Thyroid gland (tissue), 4 donors: ENCODE measurements at regions not wholly inside any gene's neighbourhood (a gene's known extent, or its start where the extent isn't known, plus 50 kb on each side); places are given as distances from the start of the nearest gene placed in this dataset.

ENCODE experiments used
- DNase-seq, 2 donors: peaks; one replicate each; pipeline ENCODE4 v3.0.0-alpha.2; 2019
- H3K27ac ChIP-seq, 3 donors: fragments of 200-600 bp; sonication (generic); 1 replicate in 2 of 3; 2 replicates in 1 of 3; pipeline ENCODE4 v1.5.1; 2016 to 2019; ENCODE audit warnings: mild to moderate bottlenecking in 1 of 3, moderate library complexity in 1 of 3
- H3K27me3 ChIP-seq: fragments of 200-600 bp; sonication (generic); one replicate; pipeline ENCODE4 v1.5.1; 2019
- H3K36me3 ChIP-seq, 2 donors: fragments of 200-600 bp; sonication (generic); one replicate each; pipeline ENCODE4 v1.5.1; 2016 to 2019
- H3K4me1 ChIP-seq, 2 donors: fragments of 200-600 bp; sonication (generic); one replicate each; pipeline ENCODE4 v1.5.1; 2017 to 2019
- H3K4me3 ChIP-seq, 3 donors: fragments of 200-600 bp; sonication (generic); replicated peaks in 1 of 3; 1 replicate in 2 of 3; 2 replicates in 1 of 3; pipeline ENCODE4 v1.5.1; 2016; ENCODE audit warnings: mild to moderate bottlenecking in 1 of 3
- H3K9me3 ChIP-seq: fragments of 200-600 bp; sonication (generic); one replicate; pipeline ENCODE4 v1.5.1; 2017
- POLR2A ChIP-seq, 2 donors: fragments of 450-650 bp; IDR thresholded peaks; one replicate each; pipeline ENCODE4 v1.6.1; 2017; ENCODE audit warnings: antibody characterized with exemption in 2 of 2, mild to moderate bottlenecking in 2 of 2, moderate library complexity in 1 of 2
- WGBS, 2 donors: methylation state at CpG; one replicate each; pipeline ENCODE4 v1.1.5; 2017; 5-methylcytosine and 5-hydroxymethylcytosine counted together
- intact Hi-C: fragments of 100-400 bp; cut with DNase I; formaldehyde crosslinking; loops from one replicate; pipeline ENCODE4 v1.15.1; 2023
- TF ChIP-seq, protein P1 (sequence below), 6 experiments: fragments of 200-600 bp in 3 of 6; fragments of 450-650 bp in 3 of 6; sonication (generic) in 3 of 6; IDR thresholded peaks; one replicate each; pipeline ENCODE4 v1.5.1; 2016 to 2019; ENCODE audit warnings: antibody characterized with exemption in 6 of 6, mild to moderate bottlenecking in 2 of 6, inconsistent platforms in 1 of 6, moderate library complexity in 1 of 6

DNA sequence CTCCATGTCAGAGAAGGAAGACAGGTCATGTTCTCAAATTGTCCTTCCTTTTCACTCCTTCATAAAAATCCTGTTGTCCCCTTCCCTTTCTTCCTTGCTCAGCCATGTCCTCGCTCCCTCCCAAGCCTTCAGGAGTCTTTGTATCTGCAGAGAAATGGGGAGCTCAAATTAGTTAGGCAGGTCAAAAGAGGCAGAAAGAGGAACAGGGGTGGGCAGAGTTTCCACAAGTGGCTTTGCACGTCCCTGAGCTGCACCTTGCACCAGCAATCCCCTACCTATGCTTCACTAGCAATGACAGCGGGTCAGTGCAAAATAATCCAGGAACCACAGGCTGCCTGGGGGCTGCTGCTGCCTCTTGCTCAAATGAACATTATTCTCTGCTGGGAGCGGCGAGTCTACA is 152.1 kb upstream of the ITGA6 start:
- intact Hi-C loops, result no loop called here

DNA sequence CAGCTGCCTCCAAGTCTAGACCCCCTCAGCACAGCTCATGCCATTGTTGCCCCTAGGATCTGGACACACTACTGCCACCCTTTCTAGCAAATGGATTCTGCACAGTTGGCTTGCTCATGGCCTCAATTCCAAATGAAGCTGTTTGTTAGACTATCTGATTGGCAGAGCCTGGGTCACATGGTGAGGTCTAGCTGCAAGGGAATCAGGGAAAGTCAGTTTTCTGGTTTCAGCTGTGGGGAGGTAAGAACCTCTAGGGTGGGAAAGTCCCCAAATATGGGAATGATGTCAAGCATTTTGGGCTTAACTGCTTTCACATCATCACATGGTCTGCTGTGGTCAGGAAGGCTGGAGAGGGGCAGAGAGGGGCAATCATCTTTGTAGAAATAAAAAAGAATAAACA is 150.4 kb upstream of the ITGA6 start:
- DNase-seq, result no peak
- no peak for TF ChIP-seq POLR2A (IDR thresholded peaks at IDR 0.05)
- TF ChIP-seq, protein P1, sequence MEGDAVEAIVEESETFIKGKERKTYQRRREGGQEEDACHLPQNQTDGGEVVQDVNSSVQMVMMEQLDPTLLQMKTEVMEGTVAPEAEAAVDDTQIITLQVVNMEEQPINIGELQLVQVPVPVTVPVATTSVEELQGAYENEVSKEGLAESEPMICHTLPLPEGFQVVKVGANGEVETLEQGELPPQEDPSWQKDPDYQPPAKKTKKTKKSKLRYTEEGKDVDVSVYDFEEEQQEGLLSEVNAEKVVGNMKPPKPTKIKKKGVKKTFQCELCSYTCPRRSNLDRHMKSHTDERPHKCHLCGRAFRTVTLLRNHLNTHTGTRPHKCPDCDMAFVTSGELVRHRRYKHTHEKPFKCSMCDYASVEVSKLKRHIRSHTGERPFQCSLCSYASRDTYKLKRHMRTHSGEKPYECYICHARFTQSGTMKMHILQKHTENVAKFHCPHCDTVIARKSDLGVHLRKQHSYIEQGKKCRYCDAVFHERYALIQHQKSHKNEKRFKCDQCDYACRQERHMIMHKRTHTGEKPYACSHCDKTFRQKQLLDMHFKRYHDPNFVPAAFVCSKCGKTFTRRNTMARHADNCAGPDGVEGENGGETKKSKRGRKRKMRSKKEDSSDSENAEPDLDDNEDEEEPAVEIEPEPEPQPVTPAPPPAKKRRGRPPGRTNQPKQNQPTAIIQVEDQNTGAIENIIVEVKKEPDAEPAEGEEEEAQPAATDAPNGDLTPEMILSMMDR (IDR thresholded peaks at IDR 0.05), result no peak
- H3K4me3 ChIP-seq, result no peak overlapping the region
- H3K27me3 ChIP-seq, result no peaks in the 10 kb centered on the region
- H3K36me3 ChIP-seq, result no peaks in the 10 kb centered on the region
- intact Hi-C loops, result no loop called here
- H3K4me1 ChIP-seq, result no peaks in the 10 kb centered on the region
- no peak overlapping the region for H3K27ac ChIP-seq
- no peaks in the 10 kb centered on the region for H3K9me3 ChIP-seq

More for the DNA sequence above, 152.1 kb upstream of the ITGA6 start:
- no peak for DNase-seq
- no peaks in the 10 kb centered on the region for H3K36me3 ChIP-seq
- no peaks in the 10 kb centered on the region for H3K4me1 ChIP-seq
- no peaks in the 10 kb centered on the region for H3K27me3 ChIP-seq
- no peaks in the 10 kb centered on the region for H3K9me3 ChIP-seq
- 87 to 91% methylated on average over 5 of the region's 5 CpGs for WGBS, 2 donors
- H3K4me3 ChIP-seq, result no peak overlapping the region
- no peak overlapping the region for H3K27ac ChIP-seq
- TF ChIP-seq, protein P1 (IDR thresholded peaks at IDR 0.05), result no peak
- no peak for TF ChIP-seq POLR2A (IDR thresholded peaks at IDR 0.05)

DNA sequence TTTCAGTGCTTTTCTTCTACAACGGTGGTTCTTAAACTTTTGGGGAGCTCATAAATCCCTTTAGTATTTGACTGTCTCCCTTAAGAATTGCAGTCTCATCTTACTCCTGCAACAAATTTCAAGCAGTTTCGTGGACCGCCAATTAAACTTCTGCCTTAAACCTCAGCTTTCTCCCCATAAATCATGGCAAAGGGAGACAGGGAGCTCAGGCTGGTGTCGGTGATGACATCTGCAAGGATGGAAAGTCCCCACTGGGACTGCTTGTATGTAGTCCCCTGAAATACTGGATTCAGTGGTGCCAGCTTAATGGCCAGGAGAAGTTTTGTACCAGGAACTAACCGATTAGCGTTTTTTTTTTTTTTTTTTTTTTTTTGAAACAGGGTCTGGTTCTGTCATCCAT is 148.7 kb upstream of the ITGA6 start:
- WGBS, 2 donors, result 83 to 89% methylated on average over 6 of the region's 6 CpGs
- TF ChIP-seq POLR2A (IDR thresholded peaks at IDR 0.05), result no peak
- TF ChIP-seq, protein P1 (IDR thresholded peaks at IDR 0.05), result no peak
- Histone ChIP-seq H3K4me1 (no peaks in the 10 kb centered on the region), H3K36me3 (no peaks in the 10 kb centered on the region), H3K4me3 (no peak overlapping the region), H3K9me3 (no peaks in the 10 kb centered on the region), H3K27me3 (no peaks in the 10 kb centered on the region), H3K27ac (no peak overlapping the region)
- no peak for DNase-seq
- intact Hi-C loops, result no loop called here

DNA sequence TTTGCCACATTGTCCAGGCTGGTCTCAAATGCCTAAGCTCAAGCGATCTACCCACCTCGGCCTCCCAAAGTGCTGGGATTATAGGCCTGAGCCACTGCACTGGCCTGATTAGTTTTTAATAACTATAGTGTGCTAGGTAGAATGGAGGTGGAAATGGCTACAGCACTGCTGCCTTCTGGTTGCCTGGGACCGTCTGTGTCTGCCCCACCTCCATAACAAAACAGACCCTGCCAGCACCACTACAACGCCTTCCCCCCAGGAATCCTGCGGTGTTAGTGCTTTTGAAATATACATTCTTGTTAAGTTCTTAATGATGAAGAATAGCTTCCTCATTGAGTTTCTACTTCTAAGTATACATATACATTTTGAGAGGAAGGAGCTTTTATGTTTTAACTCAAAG is 148.2 kb upstream of the ITGA6 start:
- WGBS, 2 donors, result 86 to 97% methylated on average over 5 of the region's 5 CpGs
- Histone ChIP-seq H3K27ac (no peak overlapping the region), H3K4me1 (no peaks in the 10 kb centered on the region), H3K36me3 (no peaks in the 10 kb centered on the region), H3K4me3 (no peak overlapping the region), H3K27me3 (no peaks in the 10 kb centered on the region), H3K9me3 (no peaks in the 10 kb centered on the region)
- no peak for TF ChIP-seq POLR2A (IDR thresholded peaks at IDR 0.05)
- TF ChIP-seq, protein P1 (IDR thresholded peaks at IDR 0.05), result no peak
- DNase-seq, result no peak
- intact Hi-C loops, result no loop called here

DNA sequence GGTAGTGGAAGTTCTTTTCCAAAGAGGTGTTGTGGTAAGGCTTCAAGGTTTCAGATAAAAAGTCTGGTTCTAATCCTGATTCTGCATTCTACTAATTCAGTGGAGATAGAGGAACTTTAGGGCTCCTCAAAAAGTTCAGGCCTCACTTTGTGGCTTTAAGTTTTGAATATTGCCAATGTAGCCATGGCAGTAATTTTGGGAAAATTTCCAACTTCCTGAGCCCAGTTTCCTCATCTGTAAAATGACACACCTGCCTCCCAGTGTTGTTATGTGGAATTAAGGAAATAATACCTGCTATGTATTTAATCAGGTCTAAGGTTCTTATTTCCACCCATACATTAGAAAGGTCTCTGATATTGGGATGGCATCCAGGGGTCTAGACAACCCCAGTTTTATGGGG is 147.6 kb upstream of the ITGA6 start:
- Histone ChIP-seq H3K36me3 (no peaks in the 10 kb centered on the region), H3K27ac (no peak overlapping the region), H3K4me1 (peaks cover 0 to 5% of the 10 kb centered on the region in 2 donors), H3K27me3 (no peaks in the 10 kb centered on the region), H3K4me3 (no peak overlapping the region), H3K9me3 (no peaks in the 10 kb centered on the region)
- TF ChIP-seq, protein P1 (IDR thresholded peaks at IDR 0.05), result no peak
- no peak for DNase-seq
- intact Hi-C loops, result no loop called here
